ENCODE measurements at regions not wholly inside any gene's neighbourhood (a gene's known extent, or its start where the extent isn't known, plus 50 kb on each side); places are given as distances from the start of the nearest gene placed in this dataset.

- no peak for TF ChIP-seq POLR2A (IDR thresholded peaks at IDR 0.05)
- no peak for TF ChIP-seq POLR2AphosphoS5 (IDR thresholded peaks at IDR 0.05)
These were observed 486.0 kb upstream of the CTSO start for GRCh38 chr4:156439576-156440200.

Data from spleen (tissue), 3 donors.